CD4-positive, alpha-beta T cell treated with Interleukin-1 beta for 1 hour (primary cell): ENCODE measurements at regions not wholly inside any gene's neighbourhood (a gene's known extent, or its start where the extent isn't known, plus 50 kb on each side); places are given as distances from the start of the nearest gene placed in this dataset.
"Not testable (repeated sequence)": the region's sequence is repeated elsewhere in the genome, so short reads cannot be mapped to it uniquely, and the experiment has no call there.

Source experiments
- DNase-seq, 2 donors: peaks; one replicate each; pipeline ENCODE4 v3.0.0-alpha.2; 2020 to 2022

GRCh38 chr13:111654531-111654930, 334.1 kb downstream of the TEX29 start:
- no peak for DNase-seq

- DNase-seq: no peak
Observed at GRCh38 chr13:111656439-111656838, 336.0 kb downstream of the TEX29 start.

- DNase-seq: no peak
Observed at GRCh38 chr13:111657013-111657412, 336.6 kb downstream of the TEX29 start.

- DNase-seq: no peak
Observed at GRCh38 chr13:111658145-111659100, 338.0 kb downstream of the TEX29 start.

GRCh38 chr13:111659219-111659775, 338.9 kb downstream of the TEX29 start:
- DNase-seq: no peak

GRCh38 chr13:111659842-111660241, 339.4 kb downstream of the TEX29 start:
- no peak for DNase-seq

GRCh38 chr13:111661052-111661451, 340.6 kb downstream of the TEX29 start:
- DNase-seq: no peak

GRCh38 chr13:111661776-111662175, 341.3 kb downstream of the TEX29 start:
- DNase-seq: no peak

GRCh38 chr13:111662451-111662850, 342.0 kb downstream of the TEX29 start:
- DNase-seq: no peak

- DNase-seq: no peak
Observed at GRCh38 chr13:111662895-111663294, 342.5 kb downstream of the TEX29 start.

- DNase-seq: no peak
Observed at GRCh38 chr13:111663505-111663904, 343.1 kb downstream of the TEX29 start.

- DNase-seq: no peak
Observed at GRCh38 chr13:111663953-111664421, 343.5 kb downstream of the TEX29 start.

GRCh38 chr13:111664696-111665095, 344.3 kb downstream of the TEX29 start:
- DNase-seq: no peak

GRCh38 chr13:111665691-111666095, 345.3 kb downstream of the TEX29 start:
- no peak for DNase-seq

- no peak for DNase-seq
Observed at GRCh38 chr13:111666164-111666776, 345.8 kb downstream of the TEX29 start.

- no peak for DNase-seq
Observed at GRCh38 chr13:111667757-111668156, 347.3 kb downstream of the TEX29 start.

GRCh38 chr13:111668451-111668850, 348.0 kb downstream of the TEX29 start:
- no peak for DNase-seq

- DNase-seq: not testable (repeated sequence)
Observed at GRCh38 chr13:111672198-111672597, 351.8 kb downstream of the TEX29 start.

GRCh38 chr13:111678120-111678882, 357.9 kb downstream of the TEX29 start:
- DNase-seq: not testable (repeated sequence)

GRCh38 chr13:111679645-111680044, 359.2 kb downstream of the TEX29 start:
- DNase-seq: not testable (repeated sequence)

- DNase-seq: not testable (repeated sequence)
Observed at GRCh38 chr13:111680100-111680499, 359.7 kb downstream of the TEX29 start.

- not testable (repeated sequence) for DNase-seq
Observed at GRCh38 chr13:111692028-111692427, 371.6 kb downstream of the TEX29 start.

GRCh38 chr13:111696121-111696520, 370.8 kb upstream of the SOX1 start:
- DNase-seq: not testable (repeated sequence)
